Loucy (cell line): ENCODE measurements at regions not wholly inside any gene's neighbourhood (a gene's known extent, or its start where the extent isn't known, plus 50 kb on each side); places are given as distances from the start of the nearest gene placed in this dataset.

Source experiments
- CTCF ChIP-seq: fragments of 200-600 bp; sonication (generic); conservative IDR thresholded peaks from 2 replicates; pipeline ENCODE4 v1.5.1; 2014; ENCODE audit warnings: mild to moderate bottlenecking, antibody characterized with exemption, low read length
- EZH2phosphoT487 ChIP-seq: fragments of 200-600 bp; IDR thresholded peaks from 2 replicates; pipeline ENCODE4 v1.6.1; 2018; ENCODE audit warnings: antibody characterized with exemption, mild to moderate bottlenecking, moderate library complexity, borderline replicate concordance

DNA sequence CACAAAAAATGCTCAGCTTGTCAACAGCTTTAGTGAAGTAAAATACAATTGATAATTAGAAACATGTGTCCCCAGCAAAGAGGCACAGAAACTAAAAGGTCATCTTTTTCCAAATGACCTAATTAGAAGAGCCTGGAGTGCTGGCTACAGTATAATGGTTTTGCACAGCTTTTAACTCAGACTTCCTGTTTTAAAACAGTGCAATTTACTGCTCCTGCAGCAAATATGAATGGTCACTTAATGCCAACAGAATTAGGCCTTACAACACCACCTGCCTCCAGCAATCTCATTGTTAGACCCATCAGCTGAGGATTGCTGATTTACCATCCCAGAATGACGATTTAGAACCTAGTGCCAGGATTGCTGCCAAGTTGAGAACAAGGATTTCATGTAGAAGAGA is 239.3 kb downstream of the CETN3 start:
- no peak for TF ChIP-seq CTCF
- TF ChIP-seq EZH2phosphoT487, result no peak
